Calu3 (cell line): ENCODE measurements at regions not wholly inside any gene's neighbourhood (a gene's known extent, or its start where the extent isn't known, plus 50 kb on each side); places are given as distances from the start of the nearest gene placed in this dataset.

Experiments used
- BruUV-seq: library from RNA; stranded (reverse); fragments of 400-500 nt; replicated peaks from 2 replicates; lab custom pipeline; 2021; lab: Mats Ljungman, UMichigan
- CTCF ChIA-PET: fragments of 300-600 bp; sonication (Branson Sonifier 250); formaldehyde crosslinking; loops from one replicate; lab custom pipeline; 2022; ENCODE audit warnings: antibody characterized with exemption; lab: Charles Lee
- DNase-seq: peaks from one replicate; pipeline ENCODE4 v3.0.0; 2022
- H3K27ac Mint-ChIP-seq: one replicate; pipeline ENCODE4 v1.8.0; 2022; ENCODE audit warnings: mixed read lengths; ENCODE audit not compliant: unreplicated experiment
- H3K27me3 Mint-ChIP-seq: one replicate; pipeline ENCODE4 v1.8.0; 2022; ENCODE audit warnings: mixed read lengths; ENCODE audit not compliant: unreplicated experiment
- H3K36me3 Mint-ChIP-seq: one replicate; pipeline ENCODE4 v1.8.0; 2022; ENCODE audit warnings: mild to moderate bottlenecking, moderate library complexity, mixed read lengths; ENCODE audit not compliant: insufficient read depth, unreplicated experiment
- H3K4me1 Mint-ChIP-seq: one replicate; pipeline ENCODE4 v1.8.0; 2022; ENCODE audit warnings: mild to moderate bottlenecking, low read depth, mixed read lengths; ENCODE audit not compliant: unreplicated experiment
- H3K4me3 Mint-ChIP-seq: one replicate; pipeline ENCODE4 v1.8.0; 2022; ENCODE audit warnings: mild to moderate bottlenecking, low read depth, moderate library complexity, mixed read lengths; ENCODE audit not compliant: unreplicated experiment
- H3K9me3 Mint-ChIP-seq: one replicate; pipeline ENCODE4 v1.8.0; 2022; ENCODE audit warnings: low read depth, mixed read lengths; ENCODE audit not compliant: unreplicated experiment
- CTCF ChIP-seq: fragments of 200-600 bp; IDR thresholded peaks from one replicate; pipeline ENCODE4 v1.8.0; 2022; ENCODE audit warnings: antibody characterized with exemption; ENCODE audit not compliant: unreplicated experiment
- intact Hi-C: fragments of 100-400 bp; cut with micrococcal nuclease; formaldehyde crosslinking; loops from one replicate; pipeline ENCODE4 v1.10.0; 2022; ENCODE audit not compliant: unreplicated experiment

GRCh38 chr5:158159621-158160020, 300.7 kb upstream of the CLINT1 start:
- intact Hi-C loops = no loop called here
- H3K27ac Mint-ChIP-seq = no peak overlapping the region
- H3K4me3 Mint-ChIP-seq = no peak overlapping the region
- no peaks in the 10 kb centered on the region for H3K36me3 Mint-ChIP-seq
- CTCF ChIA-PET = no interaction called here
- no TSS peak for BruUV-seq
- no peaks in the 10 kb centered on the region for H3K4me1 Mint-ChIP-seq
- TF ChIP-seq CTCF = no peak
- H3K27me3 Mint-ChIP-seq = peaks cover 7% of the 10 kb centered on the region
- no peaks in the 10 kb centered on the region for H3K9me3 Mint-ChIP-seq
- DNase-seq = no peak

DNA sequence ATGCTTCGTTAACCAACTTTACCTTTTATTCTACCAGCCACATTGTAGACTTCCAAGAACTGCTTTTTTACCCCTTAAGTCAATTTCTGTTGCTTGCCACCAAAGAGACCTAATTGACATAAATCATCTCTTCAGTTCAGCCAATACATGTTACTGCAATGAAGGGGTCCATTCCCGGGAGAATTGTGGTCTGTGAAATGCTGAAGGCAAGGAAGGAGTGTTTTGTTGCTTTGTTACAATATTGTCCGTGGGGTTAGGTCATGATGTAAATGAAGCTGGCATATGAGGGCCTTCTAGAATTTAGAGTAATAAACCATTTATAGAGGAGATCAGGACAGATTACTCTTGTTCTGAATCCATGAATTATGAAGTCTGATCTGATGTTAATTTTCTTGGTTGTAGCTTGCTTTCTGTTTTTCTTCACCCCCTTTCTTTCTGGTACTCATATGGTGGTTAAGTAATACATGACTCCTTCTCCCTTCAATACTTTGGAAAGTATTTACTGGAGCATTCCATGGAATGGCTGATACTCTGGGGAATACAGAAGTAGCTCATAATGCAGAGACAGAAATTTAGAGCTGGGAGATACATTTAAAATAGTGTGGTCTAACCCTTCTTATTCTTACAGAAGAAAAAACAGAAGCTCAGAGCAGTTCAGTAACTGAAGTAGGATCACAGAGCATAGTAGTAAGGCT, 297.0 kb upstream of the CLINT1 start:
- no peak for DNase-seq
- intact Hi-C loops = no loop called here
- H3K36me3 Mint-ChIP-seq = no peaks in the 10 kb centered on the region
- no peak overlapping the region for H3K27ac Mint-ChIP-seq
- CTCF ChIA-PET = no interaction called here
- H3K4me1 Mint-ChIP-seq = no peaks in the 10 kb centered on the region
- BruUV-seq = no TSS peak
- no peak overlapping the region for H3K4me3 Mint-ChIP-seq
- H3K9me3 Mint-ChIP-seq = no peaks in the 10 kb centered on the region
- no peak for TF ChIP-seq CTCF
- H3K27me3 Mint-ChIP-seq = peaks cover 13% of the 10 kb centered on the region

- CTCF ChIA-PET = no interaction called here
- DNase-seq = no peak
- no peak for TF ChIP-seq CTCF
Observed at GRCh38 chr5:158155067-158155466, 296.1 kb upstream of the CLINT1 start.

GRCh38 chr5:158154226-158155005, 295.5 kb upstream of the CLINT1 start:
- Mint-ChIP-seq H3K4me1 (no peaks in the 10 kb centered on the region), H3K36me3 (no peaks in the 10 kb centered on the region)

More at GRCh38 chr5:158155067-158155466, 296.1 kb upstream of the CLINT1 start:
- Mint-ChIP-seq H3K27me3 (peaks cover 15% of the 10 kb centered on the region), H3K27ac (no peak overlapping the region), H3K4me3 (no peak overlapping the region), H3K36me3 (no peaks in the 10 kb centered on the region), H3K4me1 (no peaks in the 10 kb centered on the region), H3K9me3 (no peaks in the 10 kb centered on the region)
- intact Hi-C loops = no loop called here
- BruUV-seq = no TSS peak

More at GRCh38 chr5:158154226-158155005, 295.5 kb upstream of the CLINT1 start:
- BruUV-seq = no TSS peak
- peaks cover 21% of the 10 kb centered on the region for H3K27me3 Mint-ChIP-seq
- TF ChIP-seq CTCF = no peak
- H3K4me3 Mint-ChIP-seq = no peak overlapping the region
- no peak for DNase-seq
- CTCF ChIA-PET = interaction anchor here (0.7 kb wide), 1 partner anchor 17 kb away, joined by 3 read pairs; no protein-coding TSS in a partner anchor
- intact Hi-C loops = no loop called here
- H3K9me3 Mint-ChIP-seq = no peaks in the 10 kb centered on the region
- no peak overlapping the region for H3K27ac Mint-ChIP-seq
